A549 (cell line): ENCODE measurements at regions not wholly inside any gene's neighbourhood (a gene's known extent, or its start where the extent isn't known, plus 50 kb on each side); places are given as distances from the start of the nearest gene placed in this dataset.

Experiments used
- ATAC-seq, 2 experiments: fragments of 200-7000 bp in 1 of 2; fragments of >200 bp in 1 of 2; cut with Nextera tagmentation in 1 of 2; cut with Tn5 transposase in 1 of 2; 3 replicates each; pipeline versions ENCODE4 v1.8.0 to v1.9.1; 2018 to 2020; ENCODE audit warnings: mild to moderate bottlenecking in 1 of 2, moderate library complexity in 1 of 2
- CTCF ChIA-PET: fragments of 300-600 bp; sonication (Branson Sonifier 250); formaldehyde crosslinking; extraction: SDS; loops from one replicate; lab custom pipeline; 2021; ENCODE audit warnings: antibody characterized with exemption, inconsistent platforms; lab: Yijun Ruan, JAX
- POLR2A ChIA-PET: fragments of 350-600 bp; formaldehyde crosslinking; extraction: SDS; loops from one replicate; lab custom pipeline; 2021; ENCODE audit warnings: antibody characterized with exemption, inconsistent platforms; lab: Yijun Ruan, JAX
- DNase-seq, 2 experiments: peaks; one replicate each; pipeline versions ENCODE4 v3.0.0 to v3.0.0-alpha.2; 2011 to 2016; ENCODE audit warnings: low read depth in 1 of 2, low spot score in 1 of 2
- FAIRE-seq: peaks from 2 replicates; lab custom pipeline; 2011; peaks lifted over from hg19 to GRCh38; lab: Jason Lieb, UNC
- H3K27ac ChIP-seq, 2 experiments: fragments of >200 bp; sonication (Bioruptor Twin); formaldehyde crosslinking; 3 replicates each; pipeline ENCODE4 v1.5.1; 2016 to 2017
- H3K4me1 ChIP-seq: fragments of >200 bp; sonication (Bioruptor Twin); formaldehyde crosslinking; 3 replicates; pipeline ENCODE4 v1.6.1; 2016
- H3K4me2 ChIP-seq: fragments of >200 bp; sonication (Bioruptor Twin); formaldehyde crosslinking; 3 replicates; pipeline ENCODE4 v1.6.1; 2016
- H3K4me3 ChIP-seq: fragments of >200 bp; sonication (Bioruptor Twin); formaldehyde crosslinking; 3 replicates; pipeline ENCODE4 v1.5.1; 2016
- H3K9me3 ChIP-seq: fragments of >200 bp; sonication (Bioruptor Twin); formaldehyde crosslinking; 3 replicates; pipeline ENCODE4 v1.6.1; 2016
- ATOH8 ChIP-seq: fragments of 250-450 bp; sonication (Bioruptor Pico); IDR thresholded peaks from 2 replicates; pipeline ENCODE4 v1.5.0; 2020; ENCODE audit warnings: low read depth, mild to moderate bottlenecking, moderate library complexity
- CHD2 ChIP-seq: fragments of 150-350 bp; IDR thresholded peaks from 2 replicates; pipeline ENCODE4 v1.6.1; 2014; ENCODE audit warnings: low read length; ENCODE audit not compliant: partially characterized antibody
- E2F6 ChIP-seq: IDR thresholded peaks from 2 replicates; pipeline ENCODE4 v1.6.1; 2012; ENCODE audit warnings: low read depth, borderline replicate concordance
- FOXS1 ChIP-seq: fragments of 250-450 bp; sonication (Bioruptor Pico); IDR thresholded peaks from 2 replicates; pipeline ENCODE4 v1.5.0; 2020; ENCODE audit warnings: mild to moderate bottlenecking, moderate library complexity
- HOXB13 ChIP-seq: fragments of 250-450 bp; sonication (Bioruptor Pico); IDR thresholded peaks from 2 replicates; pipeline ENCODE4 v1.5.0; 2020; ENCODE audit warnings: low read depth, mild to moderate bottlenecking, moderate library complexity
- JUN ChIP-seq, 2 experiments: fragments of >200 bp; sonication (Bioruptor Twin); formaldehyde crosslinking; IDR thresholded peaks; 2 replicates in 1 of 2; 3 replicates in 1 of 2; pipeline ENCODE4 v1.6.1; 2016 to 2017
- MAX ChIP-seq: IDR thresholded peaks from 2 replicates; pipeline ENCODE4 v1.6.1; 2012
- MYC ChIP-seq: IDR thresholded peaks from 2 replicates; pipeline ENCODE4 v1.6.1; 2012; ENCODE audit warnings: mild to moderate bottlenecking, inconsistent platforms, low read length, improper control_type of control experiment, borderline replicate concordance
- NFE2L2 ChIP-seq: fragments of 150-350 bp; conservative IDR thresholded peaks from 2 replicates; pipeline ENCODE4 v1.6.1; 2014; ENCODE audit warnings: low read length
- PBX3 ChIP-seq: IDR thresholded peaks from 2 replicates; pipeline ENCODE4 v1.6.1; 2012
- RAD21 ChIP-seq, 2 experiments: fragments of >200 bp in 1 of 2; sonication (Bioruptor Twin) in 1 of 2; formaldehyde crosslinking in 1 of 2; IDR thresholded peaks in 1 of 2; conservative IDR thresholded peaks in 1 of 2; 2 replicates in 1 of 2; 3 replicates in 1 of 2; pipeline ENCODE4 v1.6.1; 2012 to 2018; ENCODE audit warnings: inconsistent platforms in 1 of 2
- TFCP2L1 ChIP-seq: fragments of 250-450 bp; sonication (Bioruptor Pico); IDR thresholded peaks from 2 replicates; pipeline ENCODE4 v1.5.0; 2021; ENCODE audit warnings: mild to moderate bottlenecking
- ZNF302 ChIP-seq: fragments of 250-450 bp; sonication (Bioruptor Pico); IDR thresholded peaks from 2 replicates; pipeline ENCODE4 v1.9.0; 2021; ENCODE audit warnings: inconsistent platforms, mild to moderate bottlenecking, moderate library complexity
- WGBS: methylation state at CpG from one replicate; pipeline ENCODE4 v1.1.6; 2017; ENCODE audit errors: missing lambda C conversion rate; 5-methylcytosine and 5-hydroxymethylcytosine counted together

GRCh38 chr3:94522488-94522887 lies 459.6 kb downstream of the NSUN3 start:
- no peak overlapping the region for H3K4me3 ChIP-seq
- no peak for FAIRE-seq
- no peak for TF ChIP-seq PBX3
- TF ChIP-seq RAD21 (conservative IDR thresholded peaks at IDR 0.05 in 1 of 2, IDR thresholded peaks at IDR 0.05 in 1 of 2): peak; percentile 21 to 46; a peak in 2 of 5 replicates
- TF ChIP-seq, all 56 proteins: peak for 1
- DNase-seq (peak in 1 of 2 experiments; percentile 11), ATAC-seq (no peak; a peak in 1 of 6 replicates)
- Histone ChIP-seq H3K4me1 (0 out of 3 replicates have a peak, but pooled peaks cover 5% of the 10 kb centered on the region), H3K4me2 (no peak overlapping the region), H3K9me3 (no peaks in the 10 kb centered on the region), H3K27ac (no peak overlapping the region)
- ChIA-PET CTCF (no interaction called here), POLR2A (no interaction called here)

- ATAC-seq (0 out of 6 replicates have a peak, but pooled peaks of 1 of the 2 experiments have one; percentile 13), FAIRE-seq (no peak), DNase-seq (no peak)
- H3K4me1 ChIP-seq: 0 out of 3 replicates have a peak, but pooled peaks cover 5% of the 10 kb centered on the region
- ChIA-PET CTCF (interaction anchor here (0.7 kb wide), 1 partner anchor 16 kb away, joined by 3 read pairs; no protein-coding TSS in a partner anchor), POLR2A (no interaction called here)
- no peaks in the 10 kb centered on the region for H3K9me3 ChIP-seq
- peak overlapping the region; percentile 43 for H3K4me2 ChIP-seq
- TF ChIP-seq ZNF302: no peak
- TF ChIP-seq FOXS1 (CRISPR knock-in tag): no peak
- no peak for TF ChIP-seq MAX
- no peak for TF ChIP-seq NFE2L2
- TF ChIP-seq TFCP2L1 (CRISPR knock-in tag): no peak
- no peak for TF ChIP-seq ATOH8 (CRISPR knock-in tag)
- no peak for TF ChIP-seq E2F6
- no peak for TF ChIP-seq HOXB13 (CRISPR knock-in tag)
- no peak for TF ChIP-seq CHD2
- TF ChIP-seq RAD21 (conservative IDR thresholded peaks at IDR 0.05 in 1 of 2, IDR thresholded peaks at IDR 0.05 in 1 of 2): no peak
- TF ChIP-seq PBX3: no peak
- no peak for TF ChIP-seq MYC
- H3K27ac ChIP-seq: no peak overlapping the region
- H3K4me3 ChIP-seq: no peak overlapping the region
- 36% methylated on average over 9 of the region's 9 CpGs for WGBS
Measured at GRCh38 chr3:94524102-94524919, 461.4 kb downstream of the NSUN3 start.

GRCh38 chr3:94525043-94525442 lies 462.2 kb downstream of the NSUN3 start:
- CTCF ChIA-PET: interaction anchor here (0.7 kb wide), 1 partner anchor 15 kb away, joined by 3 read pairs; no protein-coding TSS in a partner anchor
- no peak for FAIRE-seq

More at GRCh38 chr3:94525043-94525442, 462.2 kb downstream of the NSUN3 start:
- 75% methylated on average over 6 of the region's 6 CpGs for WGBS
- TF ChIP-seq JUN (IDR thresholded peaks at IDR 0.05) (no peak), RAD21 (conservative IDR thresholded peaks at IDR 0.05 in 1 of 2, IDR thresholded peaks at IDR 0.05 in 1 of 2) (peak in 1 of 2 experiments; percentile 47; a peak in 2 of 5 replicates)
- Histone ChIP-seq H3K4me3 (no peak overlapping the region), H3K27ac (no peak overlapping the region), H3K4me1 (0 out of 3 replicates have a peak, but pooled peaks cover 5% of the 10 kb centered on the region), H3K4me2 (no peak overlapping the region), H3K9me3 (no peaks in the 10 kb centered on the region)
- DNase-seq: peak in 1 of 2 experiments; percentile 5
- peak; percentile 70 to 72; a peak in 3 of 6 replicates for ATAC-seq
- POLR2A ChIA-PET: no interaction called here
